ENCODE measurements at regions not wholly inside any gene's neighbourhood (a gene's known extent, or its start where the extent isn't known, plus 50 kb on each side); places are given as distances from the start of the nearest gene placed in this dataset.
"Not testable (repeated sequence)": the region's sequence is repeated elsewhere in the genome, so short reads cannot be mapped to it uniquely, and the experiment has no call there.

GRCh38 chr13:69234171-69234570 lies 873.5 kb upstream of the ATXN8OS start:
- Histone ChIP-seq H3K4me1 (no peaks in the 10 kb centered on the region), H3K27ac (no peak overlapping the region), H3K4me3 (no peak overlapping the region), H3K9me3 (peaks cover 0 to 14% (median 2%) of the 10 kb centered on the region in 8 donors), H3K27me3 (replicated peaks in 1 of 7) (no peaks in the 10 kb centered on the region), H3K36me3 (no peaks in the 10 kb centered on the region)
- TF ChIP-seq POLR2A (IDR thresholded peaks at IDR 0.05) (no peak), CTCF (IDR thresholded peaks at IDR 0.05 in 8 of 11, conservative IDR thresholded peaks at IDR 0.05 in 3 of 11) (no peak), POLR2AphosphoS5 (IDR thresholded peaks at IDR 0.05) (no peak)
- DNase-seq: no peak
- intact Hi-C loops (cut with DNase I; ENCODE audit: low total_unique reads): no loop called here

- Histone ChIP-seq H3K27me3 (replicated peaks in 1 of 7) (no peaks in the 10 kb centered on the region), H3K4me1 (no peaks in the 10 kb centered on the region), H3K9me3 (peaks cover 0 to 49% (median 5%) of the 10 kb centered on the region in 8 donors), H3K27ac (no peak overlapping the region), H3K4me3 (no peak overlapping the region), H3K36me3 (no peaks in the 10 kb centered on the region)
- intact Hi-C loops (cut with DNase I; ENCODE audit: low total_unique reads): no loop called here
- DNase-seq: no peak
- TF ChIP-seq CTCF (IDR thresholded peaks at IDR 0.05 in 8 of 11, conservative IDR thresholded peaks at IDR 0.05 in 3 of 11) (no peak), POLR2AphosphoS5 (IDR thresholded peaks at IDR 0.05) (no peak), POLR2A (IDR thresholded peaks at IDR 0.05) (no peak)
- 82 to 95% (median 91%) methylated on average over 2 of the region's 2 CpGs for WGBS, 5 donors
These were observed 881.2 kb upstream of the ATXN8OS start for GRCh38 chr13:69226427-69226826.

GRCh38 chr13:69221633-69222498 lies 885.8 kb upstream of the ATXN8OS start:
- peaks cover 0 to 40% (median 5%) of the 10 kb centered on the region in 8 donors for H3K9me3 ChIP-seq
- H3K4me1 ChIP-seq; H3K36me3 ChIP-seq; intact Hi-C loops (cut with DNase I; ENCODE audit: low total_unique reads); DNase-seq; H3K4me3 ChIP-seq; H3K27me3 ChIP-seq (replicated peaks in 1 of 7); H3K27ac ChIP-seq: not testable (repeated sequence)
- 90 to 95% (median 94%) methylated on average over 22 of the region's 22 CpGs for WGBS, 5 donors

- Histone ChIP-seq H3K4me3 (no peak overlapping the region), H3K36me3 (no peaks in the 10 kb centered on the region), H3K27ac (no peak overlapping the region), H3K27me3 (replicated peaks in 1 of 7) (no peaks in the 10 kb centered on the region), H3K4me1 (no peaks in the 10 kb centered on the region), H3K9me3 (peaks cover 0 to 16% (median 6%) of the 10 kb centered on the region in 8 donors)
- 36 to 43% (median 41%) methylated on average over 4 of the region's 4 CpGs for WGBS, 5 donors
- DNase-seq: no peak
- intact Hi-C loops (cut with DNase I; ENCODE audit: low total_unique reads): no loop called here
- TF ChIP-seq CTCF (IDR thresholded peaks at IDR 0.05 in 8 of 11, conservative IDR thresholded peaks at IDR 0.05 in 3 of 11): no peak
- TF ChIP-seq POLR2AphosphoS5 (IDR thresholded peaks at IDR 0.05): no peak
- no peak for TF ChIP-seq POLR2A (IDR thresholded peaks at IDR 0.05)
These were observed 894.2 kb upstream of the ATXN8OS start for GRCh38 chr13:69213396-69213795.

Measured in spleen (tissue), 11 donors.